ENCODE measurements at regions not wholly inside any gene's neighbourhood (a gene's known extent, or its start where the extent isn't known, plus 50 kb on each side); places are given as distances from the start of the nearest gene placed in this dataset.

GRCh38 chr16:8310323-8310722, 280.0 kb downstream of the TMEM114 start:
- BruUV-seq (replicated peaks) = no TSS peak
- no peaks in the 10 kb centered on the region for H3K4me1 ChIP-seq
- peaks cover 7% of the 10 kb centered on the region for H3K27me3 Mint-ChIP-seq (ENCODE audit: insufficient read depth, unreplicated experiment)
- no peak for DNase-seq
- no peak overlapping the region for H3K27ac Mint-ChIP-seq (ENCODE audit: unreplicated experiment)
- no peaks in the 10 kb centered on the region for H3K9me3 Mint-ChIP-seq (ENCODE audit: unreplicated experiment)
- ChIA-PET CTCF (no interaction called here), POLR2A (no interaction called here)
- no peaks in the 10 kb centered on the region for H3K36me3 ChIP-seq (ENCODE audit: control insufficient read depth, insufficient read depth, low read length)
- TF ChIP-seq, protein P1, sequence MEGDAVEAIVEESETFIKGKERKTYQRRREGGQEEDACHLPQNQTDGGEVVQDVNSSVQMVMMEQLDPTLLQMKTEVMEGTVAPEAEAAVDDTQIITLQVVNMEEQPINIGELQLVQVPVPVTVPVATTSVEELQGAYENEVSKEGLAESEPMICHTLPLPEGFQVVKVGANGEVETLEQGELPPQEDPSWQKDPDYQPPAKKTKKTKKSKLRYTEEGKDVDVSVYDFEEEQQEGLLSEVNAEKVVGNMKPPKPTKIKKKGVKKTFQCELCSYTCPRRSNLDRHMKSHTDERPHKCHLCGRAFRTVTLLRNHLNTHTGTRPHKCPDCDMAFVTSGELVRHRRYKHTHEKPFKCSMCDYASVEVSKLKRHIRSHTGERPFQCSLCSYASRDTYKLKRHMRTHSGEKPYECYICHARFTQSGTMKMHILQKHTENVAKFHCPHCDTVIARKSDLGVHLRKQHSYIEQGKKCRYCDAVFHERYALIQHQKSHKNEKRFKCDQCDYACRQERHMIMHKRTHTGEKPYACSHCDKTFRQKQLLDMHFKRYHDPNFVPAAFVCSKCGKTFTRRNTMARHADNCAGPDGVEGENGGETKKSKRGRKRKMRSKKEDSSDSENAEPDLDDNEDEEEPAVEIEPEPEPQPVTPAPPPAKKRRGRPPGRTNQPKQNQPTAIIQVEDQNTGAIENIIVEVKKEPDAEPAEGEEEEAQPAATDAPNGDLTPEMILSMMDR (IDR thresholded peaks at IDR 0.05; ENCODE audit: insufficient read depth in 1 of 2, low read depth in 1 of 2, low read length in 1 of 2, severe bottlenecking in 1 of 2, unreplicated experiment in 1 of 2) = no peak
- H3K9me3 ChIP-seq = no peaks in the 10 kb centered on the region
- H3K36me3 Mint-ChIP-seq (ENCODE audit: insufficient read depth, unreplicated experiment) = no peaks in the 10 kb centered on the region
- H3K4me3 ChIP-seq (ENCODE audit: low read depth, low read length) = no peak overlapping the region
- H3K4me3 Mint-ChIP-seq (ENCODE audit: unreplicated experiment) = no peak overlapping the region
- intact Hi-C loops (cut with micrococcal nuclease; ENCODE audit: unreplicated experiment) = no loop called here
- no peaks in the 10 kb centered on the region for H3K4me1 Mint-ChIP-seq (ENCODE audit: low read depth, unreplicated experiment)
- H3K27me3 ChIP-seq (replicated peaks; ENCODE audit: control insufficient read depth, insufficient read depth, low read length) = no peaks in the 10 kb centered on the region

- Mint-ChIP-seq H3K9me3 (ENCODE audit: unreplicated experiment) (no peaks in the 10 kb centered on the region), H3K27me3 (ENCODE audit: insufficient read depth, unreplicated experiment) (peaks cover 12% of the 10 kb centered on the region), H3K27ac (ENCODE audit: unreplicated experiment) (no peak overlapping the region), H3K4me1 (ENCODE audit: low read depth, unreplicated experiment) (no peaks in the 10 kb centered on the region), H3K4me3 (ENCODE audit: unreplicated experiment) (no peak overlapping the region), H3K36me3 (ENCODE audit: insufficient read depth, unreplicated experiment) (no peaks in the 10 kb centered on the region)
- no peaks in the 10 kb centered on the region for H3K36me3 ChIP-seq (ENCODE audit: control insufficient read depth, insufficient read depth, low read length)
- intact Hi-C loops (cut with micrococcal nuclease; ENCODE audit: unreplicated experiment) = no loop called here
- POLR2A ChIA-PET = no interaction called here
- no peaks in the 10 kb centered on the region for H3K9me3 ChIP-seq
- no peak for DNase-seq
- TF ChIP-seq, protein P1 (IDR thresholded peaks at IDR 0.05; ENCODE audit: insufficient read depth in 1 of 2, low read depth in 1 of 2, low read length in 1 of 2, severe bottlenecking in 1 of 2, unreplicated experiment in 1 of 2) = no peak
- H3K4me3 ChIP-seq (ENCODE audit: low read depth, low read length) = no peak overlapping the region
- CTCF ChIA-PET = no interaction called here
- BruUV-seq (replicated peaks) = no TSS peak
- H3K4me1 ChIP-seq = no peaks in the 10 kb centered on the region
- H3K27me3 ChIP-seq (replicated peaks; ENCODE audit: control insufficient read depth, insufficient read depth, low read length) = no peaks in the 10 kb centered on the region
These were observed 285.1 kb downstream of the TMEM114 start for GRCh38 chr16:8305201-8305600.

GRCh38 chr16:8299635-8300034, 290.7 kb downstream of the TMEM114 start:
- Histone ChIP-seq H3K36me3 (ENCODE audit: control insufficient read depth, insufficient read depth, low read length) (no peaks in the 10 kb centered on the region), H3K4me3 (ENCODE audit: low read depth, low read length) (no peak overlapping the region), H3K4me1 (no peaks in the 10 kb centered on the region), H3K9me3 (no peaks in the 10 kb centered on the region), H3K27me3 (replicated peaks; ENCODE audit: control insufficient read depth, insufficient read depth, low read length) (no peaks in the 10 kb centered on the region)
- ChIA-PET CTCF (no interaction called here), POLR2A (no interaction called here)
- H3K4me1 Mint-ChIP-seq (ENCODE audit: low read depth, unreplicated experiment) = no peaks in the 10 kb centered on the region
- no peak overlapping the region for H3K4me3 Mint-ChIP-seq (ENCODE audit: unreplicated experiment)
- DNase-seq = no peak
- no peaks in the 10 kb centered on the region for H3K9me3 Mint-ChIP-seq (ENCODE audit: unreplicated experiment)
- H3K27me3 Mint-ChIP-seq (ENCODE audit: insufficient read depth, unreplicated experiment) = peaks cover 11% of the 10 kb centered on the region
- intact Hi-C loops (cut with micrococcal nuclease; ENCODE audit: unreplicated experiment) = no loop called here
- H3K27ac Mint-ChIP-seq (ENCODE audit: unreplicated experiment) = no peak overlapping the region
- no peaks in the 10 kb centered on the region for H3K36me3 Mint-ChIP-seq (ENCODE audit: insufficient read depth, unreplicated experiment)
- BruUV-seq (replicated peaks) = no TSS peak
- TF ChIP-seq, protein P1 (IDR thresholded peaks at IDR 0.05; ENCODE audit: insufficient read depth in 1 of 2, low read depth in 1 of 2, low read length in 1 of 2, severe bottlenecking in 1 of 2, unreplicated experiment in 1 of 2) = no peak

All from Caco-2 (cell line).